HepG2 (cell line): ENCODE measurements at regions not wholly inside any gene's neighbourhood (a gene's known extent, or its start where the extent isn't known, plus 50 kb on each side); places are given as distances from the start of the nearest gene placed in this dataset.

Experiments used
- ATAC-seq: fragments of 200-7000 bp; cut with Tn5 transposase; 3 replicates; pipeline ENCODE4 v1.9.1; 2020; ENCODE audit warnings: mild to moderate bottlenecking, moderate library complexity
- BruUV-seq: library from RNA; stranded (reverse); fragments of 400-500 nt; replicated peaks from 2 replicates; lab custom pipeline; 2021; lab: Mats Ljungman, UMichigan
- CTCF ChIA-PET: fragments of 300-600 bp; formaldehyde crosslinking; extraction: SDS; loops from one replicate; lab custom pipeline; 2021; ENCODE audit warnings: low total read pairs, inconsistent platforms, low intra/inter-chr PET ratio; lab: Yijun Ruan, JAX
- POLR2A ChIA-PET: fragments of 350-600 bp; sonication (Branson Sonifier 250); formaldehyde crosslinking; loops from one replicate; lab custom pipeline; 2020; ENCODE audit warnings: antibody characterized with exemption, inconsistent platforms; lab: Yijun Ruan, JAX
- DNase-seq: peaks from one replicate; pipeline ENCODE4 v3.0.0-alpha.2; 2015; ENCODE audit warnings: low spot score
- FAIRE-seq: peaks from 3 replicates; lab custom pipeline; 2011; peaks lifted over from hg19 to GRCh38; lab: Jason Lieb, UNC
- H2AFZ ChIP-seq: one replicate; pipeline ENCODE4 v1.6.1; 2011; ENCODE audit warnings: low read length, inconsistent platforms
- H3K27ac ChIP-seq: fragments of 300-600 bp; 3 replicates; pipeline ENCODE4 v1.8.0; 2011; ENCODE audit warnings: mixed run types, mild to moderate bottlenecking, mixed read lengths, low read length, inconsistent platforms; ENCODE audit not compliant: insufficient read depth; ENCODE audit errors: extremely low read length
- H3K27me3 ChIP-seq, 2 experiments: fragments of 200-600 bp in 1 of 2; 2 replicates in 1 of 2; 3 replicates in 1 of 2; pipeline versions ENCODE4 v1.6.0 to v1.8.0; 2011; ENCODE audit warnings: low read length in 2 of 2, mild to moderate bottlenecking in 2 of 2, moderate library complexity in 2 of 2, inconsistent platforms in 1 of 2; ENCODE audit not compliant: insufficient read depth in 2 of 2, control insufficient read depth in 1 of 2
- H3K36me3 ChIP-seq, 2 experiments: fragments of 200-600 bp in 1 of 2; replicated peaks in 1 of 2; 2 replicates in 1 of 2; 3 replicates in 1 of 2; pipeline versions ENCODE4 v1.5.1 to v1.8.0; 2011; ENCODE audit warnings: low read length in 2 of 2, inconsistent platforms in 1 of 2; ENCODE audit not compliant: insufficient read depth in 2 of 2, control insufficient read depth in 1 of 2
- H3K4me1 ChIP-seq: 2 replicates; pipeline ENCODE4 v1.5.1; 2012; ENCODE audit warnings: low read length, inconsistent platforms; ENCODE audit not compliant: insufficient read depth
- H3K4me2 ChIP-seq: 2 replicates; pipeline ENCODE4 v1.6.0; 2011; ENCODE audit warnings: low read depth, low read length, inconsistent platforms
- H3K4me3 ChIP-seq, 3 experiments: fragments of 200-600 bp in 1 of 3; sonication (generic), shearing (Covaris generic) in 1 of 3; replicated peaks in 1 of 3; 2 replicates each; pipeline ENCODE4 v1.5.1; 2011 to 2016; ENCODE audit warnings: low read length in 3 of 3, inconsistent platforms in 2 of 3, low read depth in 2 of 3, mild to moderate bottlenecking in 2 of 3, control low read depth in 1 of 3, mixed read lengths in 1 of 3; ENCODE audit not compliant: insufficient read depth in 1 of 3
- H3K79me2 ChIP-seq: one replicate; pipeline ENCODE4 v1.6.1; 2011; ENCODE audit warnings: low read length, inconsistent platforms; ENCODE audit not compliant: insufficient read depth
- H3K9ac ChIP-seq: 2 replicates; pipeline ENCODE4 v1.6.0; 2011; ENCODE audit warnings: mild to moderate bottlenecking, low read depth, low read length, inconsistent platforms; ENCODE audit not compliant: insufficient read depth
- H3K9me3 ChIP-seq: 2 replicates; pipeline ENCODE4 v1.5.1; 2012; ENCODE audit warnings: mild to moderate bottlenecking, low read length
- H4K20me1 ChIP-seq: 2 replicates; pipeline ENCODE4 v1.6.0; 2011; ENCODE audit warnings: inconsistent platforms, mild to moderate bottlenecking, low read length, moderate library complexity; ENCODE audit not compliant: insufficient read depth
- CEBPG ChIP-seq: IDR thresholded peaks from 2 replicates; pipeline ENCODE4 v1.6.1; 2016
- DRAP1 ChIP-seq: IDR thresholded peaks from 2 replicates; pipeline ENCODE4 v1.6.1; 2016; ENCODE audit warnings: missing genetic modification reagents, missing compliant biosample characterization
- SP1 ChIP-seq, 2 experiments: fragments of 450-650 bp in 1 of 2; sonication (generic) in 1 of 2; formaldehyde crosslinking in 1 of 2; IDR thresholded peaks; 2 replicates each; pipeline versions ENCODE4 v1.4.0 to v1.6.1; 2016 to 2020; ENCODE audit warnings: missing genetic modification reagents in 1 of 2
- ZBTB26 ChIP-seq: IDR thresholded peaks from 2 replicates; pipeline ENCODE4 v1.6.1; 2016; ENCODE audit warnings: missing compliant biosample characterization, missing genetic modification reagents, borderline replicate concordance
- ZBTB39 ChIP-seq: sonication (generic); formaldehyde crosslinking; IDR thresholded peaks from 2 replicates; pipeline ENCODE4 v1.5.0; 2020; ENCODE audit warnings: missing genetic modification reagents
- ZFP36L2 ChIP-seq: sonication (generic); formaldehyde crosslinking; IDR thresholded peaks from 2 replicates; pipeline ENCODE4 v1.4.0; 2020; ENCODE audit warnings: missing genetic modification reagents
- ZNF251 ChIP-seq: sonication (generic); formaldehyde crosslinking; IDR thresholded peaks from 2 replicates; pipeline ENCODE4 v1.9.0; 2021; ENCODE audit warnings: mild to moderate bottlenecking, missing genetic modification reagents
- ZNF431 ChIP-seq: sonication (generic); formaldehyde crosslinking; IDR thresholded peaks from 2 replicates; pipeline ENCODE4 v1.9.0; 2022; ENCODE audit warnings: missing genetic modification reagents, low read depth, mild to moderate bottlenecking, borderline replicate concordance
- ZNF879 ChIP-seq: sonication (generic); formaldehyde crosslinking; IDR thresholded peaks from 2 replicates; pipeline ENCODE4 v1.8.1; 2023; ENCODE audit warnings: missing genetic modification reagents
- ZUFSP ChIP-seq: sonication (generic); formaldehyde crosslinking; IDR thresholded peaks from 2 replicates; pipeline ENCODE4 v1.9.0; 2021; ENCODE audit warnings: missing genetic modification reagents, mild to moderate bottlenecking, borderline replicate concordance
- WGBS: methylation state at CpG from one replicate; pipeline ENCODE4 v1.1.6; 2017; ENCODE audit warnings: low lambda C conversion rate; 5-methylcytosine and 5-hydroxymethylcytosine counted together
- in situ Hi-C: cut with HindIII; loops from 2 replicates; pipeline ENCODE4 v1.10.0; 2017; ENCODE audit warnings: low pct_unique_long_range_greater_than_20kb; ENCODE audit not compliant: extremely low pct_ligation_motif_present
- intact Hi-C: fragments of 100-400 bp; cut with micrococcal nuclease; formaldehyde crosslinking; loops from one replicate; pipeline ENCODE4 v1.10.0; 2022; ENCODE audit not compliant: unreplicated experiment

- Histone ChIP-seq H3K36me3 (no peaks in the 10 kb centered on the region), H3K4me1 (peaks cover 11% of the 10 kb centered on the region), H3K27me3 (no peaks in the 10 kb centered on the region), H3K79me2 (no peaks in the 10 kb centered on the region), H3K9me3 (peaks cover 6% of the 10 kb centered on the region; the same call in 1 of the 2 replicates), H4K20me1 (no peaks in the 10 kb centered on the region), H3K4me3 (no peak overlapping the region), H2AFZ (no peak overlapping the region), H3K9ac (no peak overlapping the region), H3K4me2 (no peak overlapping the region), H3K27ac (no peak overlapping the region)
- WGBS, result 62% methylated on average over 3 of the region's 3 CpGs
- intact Hi-C loops, result no loop called here
- DNase-seq (no peak), FAIRE-seq (no peak), ATAC-seq (no peak)
- TF ChIP-seq SP1 (IDR thresholded peaks at IDR 0.05), result no peak
- TF ChIP-seq SP1 (CRISPR knock-in tag; IDR thresholded peaks at IDR 0.05), result no peak
- POLR2A ChIA-PET, result no interaction called here
- no TSS peak for BruUV-seq
- in situ Hi-C loops, result no loop called here
- CTCF ChIA-PET, result no interaction called here
These were observed 235.6 kb downstream of the PIK3C3 start for GRCh38 chr18:42190643-42191042.

- Histone ChIP-seq H3K27ac (peak overlapping the region; percentile 14), H3K4me1 (peaks cover 11% of the 10 kb centered on the region), H3K9me3 (peaks cover 6% of the 10 kb centered on the region; the same call in 1 of the 2 replicates), H3K4me2 (no peak overlapping the region), H3K4me3 (no peak overlapping the region), H4K20me1 (no peaks in the 10 kb centered on the region), H3K36me3 (no peaks in the 10 kb centered on the region), H3K79me2 (no peaks in the 10 kb centered on the region), H2AFZ (no peak overlapping the region), H3K27me3 (no peaks in the 10 kb centered on the region), H3K9ac (no peak overlapping the region)
- in situ Hi-C loops, result no loop called here
- POLR2A ChIA-PET, result no interaction called here
- WGBS, result 45% methylated on average over 5 of the region's 5 CpGs
- DNase-seq (peak; percentile 85), ATAC-seq (peak; percentile 88), FAIRE-seq (no peak)
- no TSS peak for BruUV-seq
- intact Hi-C loops, result no loop called here
- CTCF ChIA-PET, result no interaction called here
- TF ChIP-seq CEBPG (CRISPR knock-in tag) (peak; percentile 76), ZUFSP (CRISPR knock-in tag) (no peak), ZNF431 (CRISPR knock-in tag) (no peak), ZNF251 (CRISPR knock-in tag) (no peak), ZBTB26 (peak; percentile 63; the same call in 1 of the 2 replicates), ZNF879 (CRISPR knock-in tag) (no peak), ZBTB39 (CRISPR knock-in tag) (no peak), ZFP36L2 (CRISPR knock-in tag) (no peak), DRAP1 (CRISPR knock-in tag) (no peak)
These were observed 237.5 kb downstream of the PIK3C3 start for GRCh38 chr18:42192251-42193248.
